Hepatocyte (in vitro differentiated cells): ENCODE measurements at regions not wholly inside any gene's neighbourhood (a gene's known extent, or its start where the extent isn't known, plus 50 kb on each side); places are given as distances from the start of the nearest gene placed in this dataset.
"Not testable (repeated sequence)": the region's sequence is repeated elsewhere in the genome, so short reads cannot be mapped to it uniquely, and the experiment has no call there.

Experiments
- CTCF ChIP-seq: fragments of 200-600 bp; sonication (generic); IDR thresholded peaks from 2 replicates; pipeline ENCODE4 v1.5.1; 2016; ENCODE audit warnings: antibody characterized with exemption, mild to moderate bottlenecking; ENCODE audit not compliant: poor library complexity
- EZH2phosphoT487 ChIP-seq: fragments of 200-600 bp; sonication (generic); IDR thresholded peaks from one replicate; pipeline ENCODE4 v1.6.1; 2018; ENCODE audit warnings: antibody characterized with exemption, mild to moderate bottlenecking, low read depth, moderate library complexity; ENCODE audit not compliant: unreplicated experiment, severe bottlenecking

GRCh38 chr14:105659255-105659654 lies 132.9 kb downstream of the TMEM121 start:
- TF ChIP-seq EZH2phosphoT487, CTCF: not testable (repeated sequence)
